CD14-positive monocyte (primary cell): ENCODE measurements at regions not wholly inside any gene's neighbourhood (a gene's known extent, or its start where the extent isn't known, plus 50 kb on each side); places are given as distances from the start of the nearest gene placed in this dataset.
A peak's percentile ranks its signal among the peaks of the same experiment; 100 is the strongest.

Source experiments
- DNase-seq, 3 donors: peaks; one replicate each; pipeline ENCODE4 v3.0.0-alpha.2; 2011 to 2022
- H2AFZ ChIP-seq: 2 replicates; pipeline ENCODE4 v1.6.0; 2012; ENCODE audit warnings: mild to moderate bottlenecking, low read depth, low read length, inconsistent platforms; ENCODE audit not compliant: insufficient read depth, poor library complexity, severe bottlenecking
- H3K27ac ChIP-seq, 2 donors: 1 replicate in 1 of 2; 2 replicates in 1 of 2; pipeline ENCODE4 v1.5.1; 2012 to 2013; ENCODE audit warnings: low read length in 2 of 2, control low read depth in 1 of 2, inconsistent platforms in 1 of 2, low read depth in 1 of 2, mild to moderate bottlenecking in 1 of 2
- H3K27me3 ChIP-seq, 2 donors: one replicate each; pipeline versions ENCODE4 v1.6.0 to v1.6.1; 2011 to 2013; ENCODE audit warnings: low read length in 2 of 2; ENCODE audit not compliant: control insufficient read depth in 2 of 2, insufficient read depth in 2 of 2
- H3K36me3 ChIP-seq, 2 donors: replicated peaks in 1 of 2; 1 replicate in 1 of 2; 2 replicates in 1 of 2; pipeline versions ENCODE4 v1.5.1 to v1.6.1; 2012 to 2013; ENCODE audit warnings: low read length in 2 of 2, control low read depth in 1 of 2, inconsistent platforms in 1 of 2, mild to moderate bottlenecking in 1 of 2; ENCODE audit not compliant: insufficient read depth in 2 of 2, control insufficient read depth in 1 of 2
- H3K4me1 ChIP-seq, 2 donors: 1 replicate in 1 of 2; 2 replicates in 1 of 2; pipeline versions ENCODE4 v1.5.1 to v1.6.1; 2012 to 2013; ENCODE audit warnings: low read length in 2 of 2, control low read depth in 1 of 2, inconsistent platforms in 1 of 2, mild to moderate bottlenecking in 1 of 2, moderate library complexity in 1 of 2; ENCODE audit not compliant: insufficient read depth in 2 of 2, control insufficient read depth in 1 of 2
- H3K4me2 ChIP-seq: replicated peaks from 2 replicates; pipeline ENCODE3; 2012; ENCODE audit warnings: low read length, moderate library complexity, mild to moderate bottlenecking; ENCODE audit not compliant: poor library complexity, severe bottlenecking; ENCODE audit errors: extremely low read depth
- H3K4me3 ChIP-seq, 3 experiments: fragments of 200-600 bp in 1 of 3; sonication (generic) in 1 of 3; replicated peaks in 1 of 3; 1 replicate in 2 of 3; 2 replicates in 1 of 3; pipeline ENCODE4 v1.5.1; 2011 to 2013; ENCODE audit warnings: low read length in 3 of 3, mild to moderate bottlenecking in 3 of 3, control low read depth in 2 of 3, low read depth in 2 of 3, inconsistent platforms in 1 of 3, moderate library complexity in 1 of 3
- H3K79me2 ChIP-seq: 2 replicates; pipeline ENCODE4 v1.6.0; 2012; ENCODE audit warnings: mild to moderate bottlenecking, control low read depth, inconsistent platforms, low read length, moderate library complexity; ENCODE audit not compliant: insufficient read depth
- H3K9ac ChIP-seq: 2 replicates; pipeline ENCODE4 v1.6.0; 2017; ENCODE audit warnings: low read length, mild to moderate bottlenecking; ENCODE audit not compliant: insufficient read depth, poor library complexity, severe bottlenecking
- H3K9me3 ChIP-seq, 2 donors: replicated peaks in 1 of 2; 1 replicate in 1 of 2; 2 replicates in 1 of 2; pipeline versions ENCODE4 v1.5.1 to v1.6.1; 2012 to 2013; ENCODE audit warnings: low read length in 2 of 2, control low read depth in 1 of 2; ENCODE audit not compliant: control insufficient read depth in 1 of 2, insufficient read depth in 1 of 2
- H4K20me1 ChIP-seq: 2 replicates; pipeline ENCODE4 v1.6.0; 2012; ENCODE audit warnings: mild to moderate bottlenecking, low read length, control low read depth, moderate library complexity; ENCODE audit not compliant: insufficient read depth
- H3K27ac Mint-ChIP-seq, 7 donors: one replicate each; pipeline ENCODE4 v1.8.0; 2020; ENCODE audit warnings: mild to moderate bottlenecking in 7 of 7, mixed read lengths in 7 of 7, moderate library complexity in 6 of 7, inconsistent platforms in 2 of 7
- H3K27me3 Mint-ChIP-seq, 3 donors: one replicate each; pipeline ENCODE4 v1.8.0; 2021 to 2022; ENCODE audit warnings: low read depth in 3 of 3, mild to moderate bottlenecking in 3 of 3, mixed read lengths in 3 of 3, moderate library complexity in 3 of 3, inconsistent platforms in 1 of 3
- H3K36me3 Mint-ChIP-seq, 2 donors: one replicate each; pipeline ENCODE4 v1.8.0; 2020; ENCODE audit warnings: mixed read lengths in 2 of 2, inconsistent platforms in 1 of 2, mild to moderate bottlenecking in 1 of 2
- H3K4me1 Mint-ChIP-seq: one replicate; pipeline ENCODE4 v1.8.0; 2020; ENCODE audit warnings: mild to moderate bottlenecking, mixed read lengths
- H3K4me3 Mint-ChIP-seq, 2 donors: one replicate each; pipeline ENCODE4 v1.8.0; 2020; ENCODE audit warnings: mild to moderate bottlenecking in 2 of 2, mixed read lengths in 2 of 2, moderate library complexity in 1 of 2
- H3K9me3 Mint-ChIP-seq, 7 donors: one replicate each; pipeline ENCODE4 v1.8.0; 2020 to 2022; ENCODE audit warnings: mixed read lengths in 7 of 7, mild to moderate bottlenecking in 6 of 7, moderate library complexity in 6 of 7, inconsistent platforms in 2 of 7
- CTCF ChIP-seq: fragments of 200-600 bp; IDR thresholded peaks from one replicate; pipeline ENCODE4 v1.8.0; 2022; ENCODE audit warnings: antibody characterized with exemption, mild to moderate bottlenecking
- WGBS: methylation state at CpG from one replicate; pipeline ENCODE4 v1.1.5; 2013; ENCODE audit warnings: missing lambda C conversion rate; ENCODE audit not compliant: insufficient coverage; 5-methylcytosine and 5-hydroxymethylcytosine counted together
- intact Hi-C, 2 donors: fragments of 100-400 bp; cut with micrococcal nuclease; formaldehyde crosslinking; loops; one replicate each; pipeline versions ENCODE4 v1.15.0 to v1.15.1; 2023

- TF ChIP-seq CTCF, result no peak
- no peaks in the 10 kb centered on the region for H3K79me2 ChIP-seq
- peaks cover 36 to 40% of the 10 kb centered on the region in 2 donors for H3K4me1 ChIP-seq
- Mint-ChIP-seq H3K9me3 (peaks cover 0 to 2% (median 0%) of the 10 kb centered on the region in 7 donors), H3K27me3 (peaks cover 28 to 46% (median 43%) of the 10 kb centered on the region in 3 donors), H3K36me3 (peaks cover 0 to 12% of the 10 kb centered on the region in 2 donors), H3K4me3 (peak overlapping the region in 1 of 2 donors; percentile 39), H3K27ac (peak overlapping the region in 1 of 7 donors; percentile 5), H3K4me1 (peaks cover 48% of the 10 kb centered on the region)
- H3K27ac ChIP-seq, result no peak overlapping the region
- H3K4me3 ChIP-seq, result no peak overlapping the region
- no peaks in the 10 kb centered on the region for H4K20me1 ChIP-seq
- peaks cover 16 to 24% of the 10 kb centered on the region in 2 donors for H3K27me3 ChIP-seq
- no peaks in the 10 kb centered on the region for H3K9me3 ChIP-seq
- intact Hi-C loops, result loop anchor here (5.0 to 10.0 kb wide), 3 partner anchors 97 to 152 kb away; no protein-coding TSS in a partner anchor
- no peaks in the 10 kb centered on the region for H3K36me3 ChIP-seq
- no peak overlapping the region for H2AFZ ChIP-seq
- H3K4me2 ChIP-seq, result no peak overlapping the region
- H3K9ac ChIP-seq, result no peak overlapping the region
- 93% methylated on average over 3 of the region's 3 CpGs for WGBS
- no peak for DNase-seq
These were observed 210.7 kb upstream of the COPS8 start for GRCh38 chr2:236874866-236875481.

GRCh38 chr2:236875906-236876505 lies 209.7 kb upstream of the COPS8 start:
- no peak overlapping the region for H2AFZ ChIP-seq
- H3K9ac ChIP-seq, result no peak overlapping the region
- H3K36me3 Mint-ChIP-seq, result peaks cover 0 to 12% of the 10 kb centered on the region in 2 donors
- H3K4me2 ChIP-seq, result no peak overlapping the region
- H3K27ac Mint-ChIP-seq, result no peak overlapping the region
- H3K4me1 Mint-ChIP-seq, result peaks cover 37% of the 10 kb centered on the region
- H3K36me3 ChIP-seq, result no peaks in the 10 kb centered on the region
- H3K9me3 Mint-ChIP-seq, result peaks cover 0 to 7% (median under 1%) of the 10 kb centered on the region in 7 donors
- intact Hi-C loops, result loop anchor here in 1 of 2 donors (10.0 kb wide), 1 partner anchor 131 kb away; no protein-coding TSS in a partner anchor
- H3K4me3 Mint-ChIP-seq, result peak overlapping the region in 1 of 2 donors; percentile 44
- no peak overlapping the region for H3K27ac ChIP-seq
- H4K20me1 ChIP-seq, result no peaks in the 10 kb centered on the region
- 93% methylated on average over 12 of the region's 16 CpGs for WGBS
- peaks cover 16 to 24% of the 10 kb centered on the region in 2 donors for H3K27me3 ChIP-seq
- no peak for TF ChIP-seq CTCF
- H3K4me3 ChIP-seq, result no peak overlapping the region
- peak in 1 of 3 donors; percentile 14 for DNase-seq
- H3K9me3 ChIP-seq, result no peaks in the 10 kb centered on the region
- H3K79me2 ChIP-seq, result no peaks in the 10 kb centered on the region
- H3K27me3 Mint-ChIP-seq, result peaks cover 32 to 46% (median 44%) of the 10 kb centered on the region in 3 donors
- peaks cover 25 to 30% of the 10 kb centered on the region in 2 donors for H3K4me1 ChIP-seq
